ENCODE measurements at regions not wholly inside any gene's neighbourhood (a gene's known extent, or its start where the extent isn't known, plus 50 kb on each side); places are given as distances from the start of the nearest gene placed in this dataset.
"Not testable (repeated sequence)": the region's sequence is repeated elsewhere in the genome, so short reads cannot be mapped to it uniquely, and the experiment has no call there.

DNA sequence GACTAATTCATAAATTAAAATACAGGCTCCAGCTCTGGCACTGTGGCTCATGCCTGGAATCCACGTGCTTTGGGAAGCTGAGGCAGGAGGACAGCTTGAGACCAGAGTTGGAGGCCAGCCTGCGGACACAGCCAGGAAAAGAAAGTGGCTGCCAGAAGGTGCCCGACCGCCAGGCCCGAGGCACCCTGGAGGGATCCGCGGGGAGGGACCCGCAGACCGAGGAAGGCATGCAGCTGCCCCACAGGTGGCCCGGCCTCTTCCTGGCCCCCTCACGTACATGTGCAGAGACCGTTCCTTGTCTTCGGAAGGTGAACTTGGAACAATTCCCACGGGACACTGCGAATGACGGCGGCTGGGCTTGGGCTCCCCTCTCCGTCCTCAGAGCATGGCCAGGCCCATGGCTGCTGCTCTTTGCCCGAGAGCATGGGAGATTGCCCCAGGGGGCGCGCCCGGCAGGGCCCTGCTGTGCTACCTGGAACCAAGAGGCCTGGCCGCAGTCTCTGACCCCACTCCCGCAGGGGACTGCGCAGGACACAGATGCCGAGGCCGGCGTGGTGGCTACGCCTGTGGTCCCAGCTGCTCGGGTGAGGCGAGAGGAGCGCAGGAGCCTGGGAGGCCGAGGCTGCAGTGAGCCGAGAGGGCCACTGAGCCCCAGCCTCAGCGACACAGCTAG, 55.6 kb upstream of the IMP4 start:
- Mint-ChIP-seq H3K27ac (no peak overlapping the region), H3K4me1 (ENCODE audit: low read depth) (no peaks in the 10 kb centered on the region), H3K9me3 (no peaks in the 10 kb centered on the region), H3K27me3 (no peaks in the 10 kb centered on the region), H3K4me3 (no peak overlapping the region), H3K36me3 (ENCODE audit: low read depth) (no peaks in the 10 kb centered on the region)
- no peak for TF ChIP-seq CTCF (IDR thresholded peaks at IDR 0.05)
- Histone ChIP-seq H3K27ac (ENCODE audit: low read depth in 1 of 2, low read length in 2 of 2) (no peak overlapping the region), H3K9me3 (ENCODE audit: control insufficient read depth in 1 of 2, insufficient read depth in 1 of 2, low read length in 2 of 2) (no peaks in the 10 kb centered on the region), H3K36me3 (ENCODE audit: insufficient read depth, low read length) (no peaks in the 10 kb centered on the region), H3K4me3 (ENCODE audit: low read length) (no peak overlapping the region), H3K4me1 (ENCODE audit: insufficient read depth, low read length) (no peaks in the 10 kb centered on the region), H3K27me3 (ENCODE audit: control insufficient read depth in 1 of 2, insufficient read depth in 2 of 2, low read length in 2 of 2) (no peaks in the 10 kb centered on the region)
- ChIA-PET CTCF (no interaction called here), POLR2A (no interaction called here)
- intact Hi-C loops (cut with DNase I, micrococcal nuclease) = no loop called here
- DNase-seq (no peak), ATAC-seq (ENCODE audit: poor library complexity) (no peak)

DNA sequence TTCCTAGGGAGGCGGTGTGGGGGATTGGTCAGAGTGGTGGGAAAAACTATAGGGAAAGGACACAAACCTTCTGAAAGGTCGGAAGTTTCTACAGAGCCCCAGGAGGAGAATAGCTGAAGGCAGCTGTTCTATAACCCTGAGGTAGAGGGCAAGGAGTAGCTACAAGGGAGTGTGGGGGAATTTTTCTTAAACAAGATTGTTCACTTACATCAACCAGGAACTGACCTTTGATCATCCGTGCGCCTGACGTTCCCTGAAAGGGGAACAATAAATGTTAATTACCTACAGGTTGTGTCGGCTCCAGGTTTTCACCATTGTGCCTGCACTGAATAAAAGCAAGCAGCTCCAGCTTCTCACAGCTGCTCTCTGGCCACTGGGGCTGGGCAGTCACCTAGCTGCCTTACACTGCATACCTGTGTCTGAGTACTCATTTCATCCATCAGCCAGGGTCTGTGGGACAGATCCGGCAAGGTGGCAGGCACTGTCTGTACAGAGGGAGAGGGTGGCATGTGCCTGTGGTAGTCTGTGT, 59.3 kb upstream of the IMP4 start:
- ATAC-seq (ENCODE audit: poor library complexity); H3K36me3 Mint-ChIP-seq (ENCODE audit: low read depth); H3K27ac Mint-ChIP-seq; H3K36me3 ChIP-seq (ENCODE audit: insufficient read depth, low read length); DNase-seq; H3K9me3 ChIP-seq (ENCODE audit: control insufficient read depth in 1 of 2, insufficient read depth in 1 of 2, low read length in 2 of 2); intact Hi-C loops (cut with DNase I, micrococcal nuclease); H3K27ac ChIP-seq (ENCODE audit: low read depth in 1 of 2, low read length in 2 of 2); H3K4me1 Mint-ChIP-seq (ENCODE audit: low read depth); H3K4me3 Mint-ChIP-seq; H3K9me3 Mint-ChIP-seq; H3K27me3 Mint-ChIP-seq; POLR2A ChIA-PET; H3K4me3 ChIP-seq (ENCODE audit: low read length); H3K4me1 ChIP-seq (ENCODE audit: insufficient read depth, low read length); H3K27me3 ChIP-seq (ENCODE audit: control insufficient read depth in 1 of 2, insufficient read depth in 2 of 2, low read length in 2 of 2): not testable (repeated sequence)
- CTCF ChIA-PET = interaction anchor here (0.6 kb wide), 1 partner anchor 28 kb away, joined by 4 read pairs; no protein-coding TSS in a partner anchor

DNA sequence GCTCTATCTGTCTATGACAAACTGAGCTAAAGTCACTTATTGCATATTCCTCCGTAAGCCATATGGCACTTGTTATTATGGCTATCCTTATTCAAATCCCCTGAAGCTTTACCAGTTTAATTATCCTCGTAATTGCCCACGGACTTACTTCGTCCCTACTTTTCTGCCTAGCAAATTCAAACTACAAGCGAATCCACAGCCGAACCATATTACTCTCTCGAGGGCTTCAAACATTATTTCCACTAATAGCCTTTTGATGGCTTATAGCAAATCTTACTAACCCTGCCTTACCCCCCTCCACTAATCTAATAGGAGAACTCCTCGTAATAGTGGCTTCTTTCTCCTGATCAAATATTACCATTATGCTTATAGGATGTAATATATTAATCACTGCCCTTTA, 63.1 kb upstream of the IMP4 start:
- CTCF ChIA-PET; ATAC-seq (ENCODE audit: poor library complexity); H3K4me1 ChIP-seq (ENCODE audit: insufficient read depth, low read length); intact Hi-C loops (cut with DNase I, micrococcal nuclease); DNase-seq; H3K36me3 Mint-ChIP-seq (ENCODE audit: low read depth); H3K27ac ChIP-seq (ENCODE audit: low read depth in 1 of 2, low read length in 2 of 2); H3K4me1 Mint-ChIP-seq (ENCODE audit: low read depth); H3K36me3 ChIP-seq (ENCODE audit: insufficient read depth, low read length); H3K27me3 ChIP-seq (ENCODE audit: control insufficient read depth in 1 of 2, insufficient read depth in 2 of 2, low read length in 2 of 2); H3K27me3 Mint-ChIP-seq; H3K9me3 ChIP-seq (ENCODE audit: control insufficient read depth in 1 of 2, insufficient read depth in 1 of 2, low read length in 2 of 2); H3K27ac Mint-ChIP-seq; H3K4me3 Mint-ChIP-seq; H3K9me3 Mint-ChIP-seq; H3K4me3 ChIP-seq (ENCODE audit: low read length); POLR2A ChIA-PET: not testable (repeated sequence)

DNA sequence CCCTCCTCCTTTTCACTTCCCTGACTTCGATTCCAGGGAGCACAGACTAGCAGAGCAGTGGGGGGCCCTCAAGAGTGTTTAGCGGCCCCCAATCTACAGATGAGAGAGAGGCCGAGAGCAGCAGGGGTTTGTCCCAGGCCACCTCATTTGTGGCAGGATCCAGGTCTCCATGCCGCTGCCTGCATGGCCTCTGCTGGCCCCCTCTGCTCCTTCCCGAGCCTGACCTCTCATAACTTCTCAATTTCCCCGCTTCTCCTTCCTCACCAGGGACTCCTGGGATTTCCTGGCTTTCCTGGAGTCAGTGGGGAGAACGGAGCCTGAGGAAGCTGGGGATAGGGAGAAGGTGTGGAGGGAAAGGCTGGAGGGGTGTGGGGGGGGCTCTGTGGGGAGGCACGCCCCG, 70.1 kb upstream of the TUBA3E start:
- ATAC-seq (ENCODE audit: poor library complexity); H3K9me3 ChIP-seq (ENCODE audit: control insufficient read depth in 1 of 2, insufficient read depth in 1 of 2, low read length in 2 of 2); H3K27me3 ChIP-seq (ENCODE audit: control insufficient read depth in 1 of 2, insufficient read depth in 2 of 2, low read length in 2 of 2); H3K4me3 Mint-ChIP-seq; H3K9me3 Mint-ChIP-seq; intact Hi-C loops (cut with DNase I, micrococcal nuclease); DNase-seq; H3K4me1 ChIP-seq (ENCODE audit: insufficient read depth, low read length); H3K27ac Mint-ChIP-seq; H3K27me3 Mint-ChIP-seq; H3K36me3 Mint-ChIP-seq (ENCODE audit: low read depth); POLR2A ChIA-PET; CTCF ChIA-PET; H3K27ac ChIP-seq (ENCODE audit: low read depth in 1 of 2, low read length in 2 of 2); H3K4me3 ChIP-seq (ENCODE audit: low read length); H3K36me3 ChIP-seq (ENCODE audit: insufficient read depth, low read length); H3K4me1 Mint-ChIP-seq (ENCODE audit: low read depth): not testable (repeated sequence)

DNA sequence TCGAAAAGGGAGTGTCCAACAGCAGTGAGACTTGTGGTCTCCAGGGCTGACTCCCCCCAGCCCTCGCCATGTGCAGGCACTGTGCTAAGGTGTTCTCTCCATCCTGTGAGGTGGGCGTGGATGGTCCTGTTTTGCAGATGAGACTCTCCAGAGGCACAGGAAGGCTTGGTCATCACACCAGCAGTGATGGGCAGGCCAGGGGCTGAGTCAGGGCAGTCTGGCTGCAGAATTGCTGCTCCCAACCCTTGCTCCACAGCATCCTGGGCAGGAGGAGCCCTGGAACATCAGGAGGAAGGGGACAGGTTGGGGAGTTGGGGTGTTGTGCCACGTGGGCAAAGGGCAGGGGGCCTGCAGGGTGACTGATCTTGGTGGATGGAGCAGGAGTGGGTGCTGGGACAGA, 69.3 kb upstream of the TUBA3E start:
- H3K27ac Mint-ChIP-seq; H3K9me3 ChIP-seq (ENCODE audit: control insufficient read depth in 1 of 2, insufficient read depth in 1 of 2, low read length in 2 of 2); H3K4me3 Mint-ChIP-seq; H3K27ac ChIP-seq (ENCODE audit: low read depth in 1 of 2, low read length in 2 of 2); H3K4me3 ChIP-seq (ENCODE audit: low read length); intact Hi-C loops (cut with DNase I, micrococcal nuclease); CTCF ChIA-PET; H3K4me1 ChIP-seq (ENCODE audit: insufficient read depth, low read length); H3K36me3 ChIP-seq (ENCODE audit: insufficient read depth, low read length); H3K9me3 Mint-ChIP-seq; H3K36me3 Mint-ChIP-seq (ENCODE audit: low read depth); H3K27me3 ChIP-seq (ENCODE audit: control insufficient read depth in 1 of 2, insufficient read depth in 2 of 2, low read length in 2 of 2); DNase-seq; H3K27me3 Mint-ChIP-seq; POLR2A ChIA-PET; ATAC-seq (ENCODE audit: poor library complexity); H3K4me1 Mint-ChIP-seq (ENCODE audit: low read depth): not testable (repeated sequence)

DNA sequence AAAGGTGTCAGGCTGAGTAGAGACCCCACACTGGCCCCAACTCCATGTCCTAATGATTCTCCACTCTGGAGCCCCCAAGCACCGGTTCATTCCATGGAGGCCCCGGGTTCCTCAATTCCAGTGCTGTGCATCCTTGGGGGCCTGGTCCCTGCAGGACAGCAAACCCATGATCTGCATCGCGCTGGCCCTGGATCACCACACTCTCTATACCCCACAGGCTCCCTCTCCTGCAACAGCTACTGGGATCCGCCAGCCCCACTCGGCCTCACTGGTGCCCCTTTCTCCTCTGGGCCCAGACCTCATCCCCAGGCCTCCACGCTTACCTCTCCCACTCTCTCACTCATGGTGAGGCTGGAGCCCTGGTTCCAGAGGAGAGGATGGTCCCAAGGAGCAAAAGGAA, 68.6 kb upstream of the TUBA3E start:
- DNase-seq; H3K4me3 Mint-ChIP-seq; H3K36me3 Mint-ChIP-seq (ENCODE audit: low read depth); H3K9me3 Mint-ChIP-seq; H3K4me3 ChIP-seq (ENCODE audit: low read length); H3K27me3 ChIP-seq (ENCODE audit: control insufficient read depth in 1 of 2, insufficient read depth in 2 of 2, low read length in 2 of 2); H3K36me3 ChIP-seq (ENCODE audit: insufficient read depth, low read length); H3K27ac Mint-ChIP-seq; CTCF ChIA-PET; H3K4me1 ChIP-seq (ENCODE audit: insufficient read depth, low read length); H3K9me3 ChIP-seq (ENCODE audit: control insufficient read depth in 1 of 2, insufficient read depth in 1 of 2, low read length in 2 of 2); H3K27me3 Mint-ChIP-seq; POLR2A ChIA-PET; intact Hi-C loops (cut with DNase I, micrococcal nuclease); H3K27ac ChIP-seq (ENCODE audit: low read depth in 1 of 2, low read length in 2 of 2); H3K4me1 Mint-ChIP-seq (ENCODE audit: low read depth); ATAC-seq (ENCODE audit: poor library complexity): not testable (repeated sequence)

Measured in CD4-positive, alpha-beta T cell (primary cell).